ENCODE measurements at regions not wholly inside any gene's neighbourhood (a gene's known extent, or its start where the extent isn't known, plus 50 kb on each side); places are given as distances from the start of the nearest gene placed in this dataset.

GRCh38 chr2:34308140-34308539 lies 709.0 kb upstream of the FAM98A start:
- TF ChIP-seq, protein P1, sequence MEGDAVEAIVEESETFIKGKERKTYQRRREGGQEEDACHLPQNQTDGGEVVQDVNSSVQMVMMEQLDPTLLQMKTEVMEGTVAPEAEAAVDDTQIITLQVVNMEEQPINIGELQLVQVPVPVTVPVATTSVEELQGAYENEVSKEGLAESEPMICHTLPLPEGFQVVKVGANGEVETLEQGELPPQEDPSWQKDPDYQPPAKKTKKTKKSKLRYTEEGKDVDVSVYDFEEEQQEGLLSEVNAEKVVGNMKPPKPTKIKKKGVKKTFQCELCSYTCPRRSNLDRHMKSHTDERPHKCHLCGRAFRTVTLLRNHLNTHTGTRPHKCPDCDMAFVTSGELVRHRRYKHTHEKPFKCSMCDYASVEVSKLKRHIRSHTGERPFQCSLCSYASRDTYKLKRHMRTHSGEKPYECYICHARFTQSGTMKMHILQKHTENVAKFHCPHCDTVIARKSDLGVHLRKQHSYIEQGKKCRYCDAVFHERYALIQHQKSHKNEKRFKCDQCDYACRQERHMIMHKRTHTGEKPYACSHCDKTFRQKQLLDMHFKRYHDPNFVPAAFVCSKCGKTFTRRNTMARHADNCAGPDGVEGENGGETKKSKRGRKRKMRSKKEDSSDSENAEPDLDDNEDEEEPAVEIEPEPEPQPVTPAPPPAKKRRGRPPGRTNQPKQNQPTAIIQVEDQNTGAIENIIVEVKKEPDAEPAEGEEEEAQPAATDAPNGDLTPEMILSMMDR (IDR thresholded peaks at IDR 0.05; ENCODE audit: insufficient read depth, low read length, poor library complexity, severe bottlenecking) = no peak
- no peak for TF ChIP-seq EZH2phosphoT487 (conservative IDR thresholded peaks at IDR 0.05; ENCODE audit: low read length)

All from SU-DHL-6 (cell line).